ENCODE measurements at regions not wholly inside any gene's neighbourhood (a gene's known extent, or its start where the extent isn't known, plus 50 kb on each side); places are given as distances from the start of the nearest gene placed in this dataset.

DNA sequence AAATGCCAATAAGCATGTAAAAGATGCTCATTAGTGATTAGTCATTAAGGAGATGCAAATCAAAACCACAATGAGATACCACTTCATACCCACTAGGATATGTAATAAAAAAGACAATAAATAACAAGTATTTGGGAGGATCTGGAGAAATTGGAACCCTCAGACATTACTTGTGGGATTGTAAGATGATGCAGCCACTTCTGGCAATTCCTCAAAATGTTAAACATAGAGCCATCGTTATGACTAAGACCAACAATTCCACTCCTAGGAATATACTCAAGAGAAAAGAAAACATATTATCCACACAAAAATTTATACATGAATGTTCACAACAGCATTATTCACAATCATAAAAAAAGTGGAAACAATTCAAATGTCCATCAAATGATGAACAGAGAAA, 336.2 kb upstream of the PMFBP1 start:
- WGBS (ENCODE audit: insufficient coverage, low coverage, low lambda C conversion rate, missing lambda C conversion rate), result 82% methylated on average over 1 of the region's 1 CpG
- intact Hi-C loops (cut with DNase I), result no loop called here
- no peaks in the 10 kb centered on the region for H3K27me3 ChIP-seq
- no peaks in the 10 kb centered on the region for H3K36me3 ChIP-seq
- H3K27ac ChIP-seq, result no peak overlapping the region
- ATAC-seq, result no peak
- no peaks in the 10 kb centered on the region for H3K9me3 ChIP-seq
- H3K4me3 ChIP-seq, result no peak overlapping the region
- TF ChIP-seq POLR2A (IDR thresholded peaks at IDR 0.05), result no peak
- TF ChIP-seq, protein P1, sequence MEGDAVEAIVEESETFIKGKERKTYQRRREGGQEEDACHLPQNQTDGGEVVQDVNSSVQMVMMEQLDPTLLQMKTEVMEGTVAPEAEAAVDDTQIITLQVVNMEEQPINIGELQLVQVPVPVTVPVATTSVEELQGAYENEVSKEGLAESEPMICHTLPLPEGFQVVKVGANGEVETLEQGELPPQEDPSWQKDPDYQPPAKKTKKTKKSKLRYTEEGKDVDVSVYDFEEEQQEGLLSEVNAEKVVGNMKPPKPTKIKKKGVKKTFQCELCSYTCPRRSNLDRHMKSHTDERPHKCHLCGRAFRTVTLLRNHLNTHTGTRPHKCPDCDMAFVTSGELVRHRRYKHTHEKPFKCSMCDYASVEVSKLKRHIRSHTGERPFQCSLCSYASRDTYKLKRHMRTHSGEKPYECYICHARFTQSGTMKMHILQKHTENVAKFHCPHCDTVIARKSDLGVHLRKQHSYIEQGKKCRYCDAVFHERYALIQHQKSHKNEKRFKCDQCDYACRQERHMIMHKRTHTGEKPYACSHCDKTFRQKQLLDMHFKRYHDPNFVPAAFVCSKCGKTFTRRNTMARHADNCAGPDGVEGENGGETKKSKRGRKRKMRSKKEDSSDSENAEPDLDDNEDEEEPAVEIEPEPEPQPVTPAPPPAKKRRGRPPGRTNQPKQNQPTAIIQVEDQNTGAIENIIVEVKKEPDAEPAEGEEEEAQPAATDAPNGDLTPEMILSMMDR (IDR thresholded peaks at IDR 0.05), result no peak
- no peaks in the 10 kb centered on the region for H3K4me1 ChIP-seq
- DNase-seq, result no peak

DNA sequence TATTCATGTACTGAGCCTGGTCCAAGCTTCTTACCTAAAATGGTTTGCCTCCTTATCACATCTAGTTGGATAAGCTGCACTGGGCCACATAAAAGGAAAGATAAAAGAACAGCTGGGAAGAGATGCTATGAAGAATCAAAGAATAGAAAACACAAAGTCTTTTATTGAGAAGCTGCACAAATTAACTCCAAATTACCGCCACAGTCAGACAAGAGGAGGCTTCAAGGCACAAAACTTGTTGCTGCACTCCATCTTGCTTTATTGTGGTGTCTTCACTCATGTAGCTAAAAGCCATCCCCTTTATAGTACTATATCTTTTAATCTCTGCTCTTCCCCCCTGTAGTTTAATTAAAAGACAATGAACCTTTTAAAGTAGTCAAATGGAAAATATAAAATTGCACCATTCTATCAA, 330.6 kb upstream of the PMFBP1 start:
- 100% methylated on average over 1 of the region's 1 CpG for WGBS (ENCODE audit: insufficient coverage, low coverage, low lambda C conversion rate, missing lambda C conversion rate)
- Histone ChIP-seq H3K27me3 (no peaks in the 10 kb centered on the region), H3K4me1 (no peaks in the 10 kb centered on the region), H3K4me3 (no peak overlapping the region), H3K36me3 (no peaks in the 10 kb centered on the region), H3K9me3 (no peaks in the 10 kb centered on the region), H3K27ac (no peak overlapping the region)
- intact Hi-C loops (cut with DNase I), result no loop called here
- TF ChIP-seq POLR2A (IDR thresholded peaks at IDR 0.05), result no peak
- TF ChIP-seq, protein P1 (IDR thresholded peaks at IDR 0.05), result no peak
- ATAC-seq (no peak), DNase-seq (no peak)

GRCh38 chr16:72501739-72502593, 330.0 kb upstream of the PMFBP1 start:
- WGBS (ENCODE audit: insufficient coverage, low coverage, low lambda C conversion rate, missing lambda C conversion rate), result 70% methylated on average over 3 of the region's 3 CpGs
- intact Hi-C loops (cut with DNase I), result no loop called here

GRCh38 chr16:72500545-72500944, 328.6 kb upstream of the PMFBP1 start:
- 86% methylated on average over 4 of the region's 5 CpGs for WGBS (ENCODE audit: insufficient coverage, low coverage, low lambda C conversion rate, missing lambda C conversion rate)
- TF ChIP-seq POLR2A (IDR thresholded peaks at IDR 0.05), result no peak
- TF ChIP-seq, protein P1 (IDR thresholded peaks at IDR 0.05), result no peak
- DNase-seq, result no peak

More at GRCh38 chr16:72501739-72502593, 330.0 kb upstream of the PMFBP1 start:
- DNase-seq (peak in 2 of 3 donors; percentile 28 to 53), ATAC-seq (peak; percentile 70 to 84 (median 83))
- H3K4me3 ChIP-seq, result no peak overlapping the region
- no peaks in the 10 kb centered on the region for H3K36me3 ChIP-seq
- H3K27ac ChIP-seq, result no peak overlapping the region
- no peaks in the 10 kb centered on the region for H3K27me3 ChIP-seq
- no peak for TF ChIP-seq POLR2A (IDR thresholded peaks at IDR 0.05)
- TF ChIP-seq, protein P1 (IDR thresholded peaks at IDR 0.05), result peak; percentile 71 to 78 (median 74)
- no peaks in the 10 kb centered on the region for H3K4me1 ChIP-seq
- H3K9me3 ChIP-seq, result no peaks in the 10 kb centered on the region

More at GRCh38 chr16:72500545-72500944, 328.6 kb upstream of the PMFBP1 start:
- Histone ChIP-seq H3K36me3 (no peaks in the 10 kb centered on the region), H3K4me1 (no peaks in the 10 kb centered on the region), H3K4me3 (no peak overlapping the region), H3K27me3 (no peaks in the 10 kb centered on the region), H3K27ac (no peak overlapping the region), H3K9me3 (no peaks in the 10 kb centered on the region)
- ATAC-seq, result no peak
- intact Hi-C loops (cut with DNase I), result no loop called here

Data from right lobe of liver (tissue), 6 donors.